Hepatocyte (in vitro differentiated cells): ENCODE measurements at regions not wholly inside any gene's neighbourhood (a gene's known extent, or its start where the extent isn't known, plus 50 kb on each side); places are given as distances from the start of the nearest gene placed in this dataset.

Experiments
- CTCF ChIP-seq: fragments of 200-600 bp; sonication (generic); IDR thresholded peaks from 2 replicates; pipeline ENCODE4 v1.5.1; 2016; ENCODE audit warnings: antibody characterized with exemption, mild to moderate bottlenecking; ENCODE audit not compliant: poor library complexity
- EZH2phosphoT487 ChIP-seq: fragments of 200-600 bp; sonication (generic); IDR thresholded peaks from one replicate; pipeline ENCODE4 v1.6.1; 2018; ENCODE audit warnings: antibody characterized with exemption, mild to moderate bottlenecking, low read depth, moderate library complexity; ENCODE audit not compliant: unreplicated experiment, severe bottlenecking

- no peak for TF ChIP-seq CTCF
- TF ChIP-seq EZH2phosphoT487: no peak
Observed at GRCh38 chr2:145332210-145332898, 812.4 kb upstream of the ZEB2 start.
